ENCODE measurements at regions not wholly inside any gene's neighbourhood (a gene's known extent, or its start where the extent isn't known, plus 50 kb on each side); places are given as distances from the start of the nearest gene placed in this dataset.

- DNase-seq = no peak
- no peaks in the 10 kb centered on the region for H3K4me1 ChIP-seq
- no peak overlapping the region for H3K4me3 ChIP-seq
- 50 to 63% methylated on average over 2 to 4 of the region's 4 CpGs for WGBS, 2 donors (ENCODE audit: low coverage in 1 of 2)
- no peaks in the 10 kb centered on the region for H3K36me3 ChIP-seq
- no peaks in the 10 kb centered on the region for H3K9me3 ChIP-seq
- no peaks in the 10 kb centered on the region for H3K27me3 ChIP-seq
- H3K27ac ChIP-seq = no peak overlapping the region
- intact Hi-C loops (cut with DNase I; ENCODE audit: low total_unique reads) = no loop called here
- peak in 2 of 5 experiments; percentile 17 to 27 for TF ChIP-seq CTCF (IDR thresholded peaks at IDR 0.05)
- no peak for TF ChIP-seq EP300 (IDR thresholded peaks at IDR 0.05; ENCODE audit: low read depth)
- in situ Hi-C loops (cut with MboI; ENCODE audit: low pct_ligation_motif_present in 1 of 4, low pct_unique_long_range_greater_than_20kb in 1 of 4, low sequenced_read_pairs in 3 of 4) = loop anchor here in 1 of 4 donors (10.0 kb wide), 1 partner anchor 140 kb away; no protein-coding TSS in a partner anchor
Observed at GRCh38 chrX:114075073-114075673, 508.7 kb upstream of the HTR2C start.

GRCh38 chrX:114073926-114074325, 510.0 kb upstream of the HTR2C start:
- in situ Hi-C loops (cut with MboI; ENCODE audit: low pct_ligation_motif_present in 1 of 4, low pct_unique_long_range_greater_than_20kb in 1 of 4, low sequenced_read_pairs in 3 of 4) = loop anchor here in 1 of 4 donors (10.0 kb wide), 1 partner anchor 139 kb away; no protein-coding TSS in a partner anchor
- Histone ChIP-seq H3K9me3 (no peaks in the 10 kb centered on the region), H3K4me1 (no peaks in the 10 kb centered on the region), H3K4me3 (no peak overlapping the region), H3K27me3 (no peaks in the 10 kb centered on the region), H3K27ac (no peak overlapping the region), H3K36me3 (no peaks in the 10 kb centered on the region)
- no peak for TF ChIP-seq POLR2AphosphoS5 (IDR thresholded peaks at IDR 0.05)
- TF ChIP-seq EP300 (IDR thresholded peaks at IDR 0.05; ENCODE audit: low read depth) = no peak
- TF ChIP-seq CTCF (IDR thresholded peaks at IDR 0.05) = no peak
- no peak for TF ChIP-seq POLR2A (IDR thresholded peaks at IDR 0.05)
- intact Hi-C loops (cut with DNase I; ENCODE audit: low total_unique reads) = no loop called here
- WGBS, 2 donors (ENCODE audit: low coverage in 1 of 2) = 38% methylated on average over 3 of the region's 3 CpGs; no CpG with 5 or more reads in 1 of the 2 donors
- no peak for DNase-seq

DNA sequence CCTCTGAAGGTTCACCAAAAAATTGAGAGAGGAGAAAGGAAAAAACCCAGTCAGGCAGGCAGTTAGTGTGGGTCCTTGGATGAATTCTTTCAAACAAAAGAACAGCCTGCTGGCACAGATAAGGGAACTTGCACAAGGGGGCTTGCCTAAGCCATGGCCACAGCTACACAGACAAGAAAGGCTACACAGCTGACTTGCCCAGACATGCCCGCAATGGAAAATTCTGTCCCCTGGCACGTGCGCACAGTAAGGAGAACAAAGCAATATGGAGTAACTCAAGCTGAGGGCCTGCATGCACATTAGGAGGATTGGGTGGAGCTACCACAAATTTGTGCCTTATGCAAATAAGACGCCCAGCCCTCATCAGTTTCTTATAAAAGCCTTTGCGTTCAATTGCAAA, 512.5 kb upstream of the HTR2C start:
- Histone ChIP-seq H3K27me3 (no peaks in the 10 kb centered on the region), H3K4me3 (no peak overlapping the region), H3K9me3 (no peaks in the 10 kb centered on the region), H3K4me1 (no peaks in the 10 kb centered on the region), H3K36me3 (no peaks in the 10 kb centered on the region), H3K27ac (no peak overlapping the region)
- in situ Hi-C loops (cut with MboI; ENCODE audit: low pct_ligation_motif_present in 1 of 4, low pct_unique_long_range_greater_than_20kb in 1 of 4, low sequenced_read_pairs in 3 of 4) = loop anchor here in 1 of 4 donors (10.0 kb wide), 1 partner anchor 137 kb away; no protein-coding TSS in a partner anchor
- DNase-seq = no peak
- TF ChIP-seq POLR2A (IDR thresholded peaks at IDR 0.05) = no peak
- no peak for TF ChIP-seq CTCF (IDR thresholded peaks at IDR 0.05)
- no peak for TF ChIP-seq POLR2AphosphoS5 (IDR thresholded peaks at IDR 0.05)
- no peak for TF ChIP-seq EP300 (IDR thresholded peaks at IDR 0.05; ENCODE audit: low read depth)
- intact Hi-C loops (cut with DNase I; ENCODE audit: low total_unique reads) = no loop called here
- WGBS, 2 donors (ENCODE audit: low coverage in 1 of 2) = 91% methylated on average over 5 of the region's 5 CpGs; no CpG with 5 or more reads in 1 of the 2 donors

GRCh38 chrX:114065577-114066223, 518.2 kb upstream of the HTR2C start:
- Histone ChIP-seq H3K27ac (no peak overlapping the region), H3K4me3 (no peak overlapping the region), H3K36me3 (no peaks in the 10 kb centered on the region), H3K9me3 (no peaks in the 10 kb centered on the region), H3K27me3 (no peaks in the 10 kb centered on the region), H3K4me1 (no peaks in the 10 kb centered on the region)
- intact Hi-C loops (cut with DNase I; ENCODE audit: low total_unique reads) = no loop called here
- in situ Hi-C loops (cut with MboI; ENCODE audit: low pct_ligation_motif_present in 1 of 4, low pct_unique_long_range_greater_than_20kb in 1 of 4, low sequenced_read_pairs in 3 of 4) = no loop called here
- TF ChIP-seq POLR2AphosphoS5 (IDR thresholded peaks at IDR 0.05) (no peak), CTCF (IDR thresholded peaks at IDR 0.05) (no peak), POLR2A (IDR thresholded peaks at IDR 0.05) (no peak), EP300 (IDR thresholded peaks at IDR 0.05; ENCODE audit: low read depth) (no peak)
- no peak for DNase-seq
- 54 to 55% methylated on average over 3 to 4 of the region's 4 CpGs for WGBS, 2 donors (ENCODE audit: low coverage in 1 of 2)
